ENCODE measurements at regions not wholly inside any gene's neighbourhood (a gene's known extent, or its start where the extent isn't known, plus 50 kb on each side); places are given as distances from the start of the nearest gene placed in this dataset.
A peak's percentile ranks its signal among the peaks of the same experiment; 100 is the strongest.

- DNase-seq, result no peak
Measured at GRCh38 chr4:83704786-83705185, 168.9 kb downstream of the GPAT3 start.

GRCh38 chr4:83703752-83704151 is 167.8 kb downstream of the GPAT3 start:
- DNase-seq, result no peak

- no peak for DNase-seq
Measured at GRCh38 chr4:83701041-83701440, 165.1 kb downstream of the GPAT3 start.

DNA sequence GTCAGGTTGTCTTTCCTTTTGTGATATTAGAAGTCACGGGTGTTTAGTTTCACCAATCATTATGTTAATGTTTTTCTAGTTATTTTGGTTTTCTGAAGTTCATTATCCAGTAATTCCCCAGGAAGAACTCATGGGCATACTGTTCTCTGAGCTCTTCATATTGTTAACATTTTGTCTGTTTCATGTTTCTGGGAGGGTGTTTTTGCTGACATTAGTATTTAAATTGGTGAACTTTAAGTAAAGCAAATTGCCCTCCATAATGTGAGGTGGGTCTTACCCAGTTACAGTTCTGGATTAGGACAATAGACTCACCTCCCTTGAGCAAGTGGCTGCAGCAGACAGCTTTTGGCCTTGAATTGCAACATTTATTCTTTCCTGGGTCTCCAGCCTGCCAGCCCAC is 163.4 kb downstream of the GPAT3 start:
- no peak for DNase-seq

DNA sequence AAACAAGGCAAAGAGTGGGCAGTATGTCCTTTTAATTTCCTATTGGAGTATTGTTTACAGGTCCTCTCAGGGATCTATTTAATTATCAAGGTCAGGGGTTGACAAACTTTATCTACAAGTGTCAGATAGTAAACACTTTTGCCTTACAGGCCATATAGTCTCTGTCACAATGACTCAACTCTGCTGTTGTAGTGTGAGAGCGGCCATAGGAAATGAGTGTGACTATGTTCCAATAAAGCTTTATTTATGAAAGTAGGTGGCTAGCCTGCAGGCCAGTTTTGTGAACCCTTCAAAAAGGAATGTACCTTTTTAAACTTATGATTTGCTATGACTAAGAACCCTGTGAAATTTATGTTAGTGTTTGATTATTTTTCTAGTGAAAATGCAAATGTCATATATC is 156.1 kb downstream of the GPAT3 start:
- DNase-seq, result no peak

- DNase-seq, result peak; percentile 65
Measured at GRCh38 chr4:83686166-83686565, 150.3 kb downstream of the GPAT3 start.

GRCh38 chr4:83679692-83680091 is 143.8 kb downstream of the GPAT3 start:
- no peak for DNase-seq

DNA sequence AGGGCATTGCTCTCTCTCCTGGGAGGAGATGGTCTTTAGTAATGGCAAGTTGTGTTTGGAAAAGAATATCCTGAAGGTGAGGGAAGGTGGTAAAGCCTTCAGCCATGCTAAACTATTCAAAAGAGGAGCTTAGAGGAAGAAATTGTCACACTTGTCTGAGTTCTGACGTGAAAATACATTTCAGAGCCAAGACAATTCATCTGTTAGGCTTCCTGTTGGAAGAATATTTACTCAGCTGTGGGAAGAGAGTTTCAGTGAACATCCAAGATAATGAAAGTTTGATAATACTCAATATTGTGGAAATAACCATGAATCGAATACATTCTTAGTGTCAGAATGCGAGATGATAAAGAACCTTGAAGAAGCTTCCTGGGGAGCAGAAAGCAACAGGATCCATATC is 143.3 kb downstream of the GPAT3 start:
- DNase-seq, result no peak

DNA sequence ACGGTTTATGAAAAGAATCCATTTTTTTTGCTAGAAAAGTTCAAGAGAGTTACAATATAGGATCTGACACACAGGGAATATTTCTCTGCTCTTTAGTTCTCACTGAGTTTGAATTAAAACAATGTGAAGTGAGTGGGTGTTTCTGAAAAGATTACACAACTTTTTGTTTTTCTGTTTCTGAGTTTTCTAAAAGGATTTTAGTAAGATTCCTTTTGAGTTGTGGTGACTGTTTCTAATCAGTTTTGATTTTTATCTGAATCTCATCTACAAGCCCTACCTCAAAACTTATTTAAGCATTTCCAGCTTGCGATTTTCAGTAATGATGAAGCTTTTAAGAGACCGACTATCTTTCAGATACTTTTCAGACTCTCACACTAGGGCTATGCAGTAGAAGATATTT is 141.7 kb downstream of the GPAT3 start:
- DNase-seq, result peak; percentile 21

DNA sequence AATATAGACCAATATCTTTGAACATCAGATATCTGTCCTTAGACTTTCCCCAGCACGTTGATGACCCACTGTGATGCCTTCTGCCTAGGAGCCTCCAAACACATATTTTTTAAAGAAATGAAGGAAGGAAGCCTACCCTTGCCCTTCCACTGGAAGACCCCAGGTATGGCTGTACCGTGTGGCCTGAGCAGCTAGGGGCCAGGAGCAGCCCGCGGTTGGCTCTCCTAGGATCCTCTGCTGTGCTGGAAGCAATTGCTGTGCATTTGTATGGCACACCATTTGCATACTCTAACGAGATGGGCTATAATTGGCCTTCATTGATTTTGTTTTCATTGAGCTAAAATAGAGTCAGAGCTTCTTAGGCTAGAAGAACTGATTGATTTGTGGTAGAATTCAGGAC is 128.8 kb downstream of the GPAT3 start:
- no peak for DNase-seq

GRCh38 chr4:83664071-83664470 is 128.2 kb downstream of the GPAT3 start:
- DNase-seq, result no peak

DNA sequence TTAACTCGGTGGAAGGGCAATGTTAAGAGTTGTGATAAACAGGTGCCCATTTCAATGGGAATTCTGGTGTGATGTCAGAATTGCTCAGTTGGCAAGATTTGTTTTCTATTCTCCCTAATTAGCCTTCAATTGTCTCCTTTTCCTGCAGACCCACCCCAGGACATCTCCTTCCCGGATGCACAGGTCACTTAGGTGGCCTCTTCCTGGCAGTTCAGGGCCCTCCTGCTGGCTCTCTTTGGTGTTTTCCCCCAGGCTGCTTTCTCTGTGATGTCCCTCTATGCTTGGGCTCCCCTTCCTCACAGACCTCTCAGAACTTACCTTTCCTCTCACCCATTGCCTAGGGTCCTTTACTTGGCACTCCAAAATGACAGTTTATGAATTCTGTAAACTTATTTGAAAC is 126.3 kb downstream of the GPAT3 start:
- DNase-seq, result no peak

DNA sequence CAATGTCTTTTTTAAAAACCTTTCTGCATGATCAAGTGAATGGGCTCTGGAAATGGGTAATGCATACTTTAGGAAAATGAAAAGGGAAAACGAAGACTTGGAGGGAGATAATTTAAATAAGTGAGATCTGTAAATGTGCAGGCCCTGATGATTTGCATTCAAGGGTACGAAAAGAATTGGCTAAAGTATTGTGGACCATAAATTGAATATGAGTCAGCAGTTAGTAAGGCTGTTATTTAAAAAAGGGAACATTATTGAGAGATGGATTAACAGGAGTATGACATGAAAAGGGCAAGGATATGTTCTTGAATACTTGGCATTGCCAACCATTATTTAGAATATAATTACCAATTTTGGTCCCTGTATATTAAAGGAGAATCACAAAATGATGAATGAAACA is 125.5 kb downstream of the GPAT3 start:
- DNase-seq, result no peak

GRCh38 chr4:83660578-83660977 is 124.7 kb downstream of the GPAT3 start:
- no peak for DNase-seq

DNA sequence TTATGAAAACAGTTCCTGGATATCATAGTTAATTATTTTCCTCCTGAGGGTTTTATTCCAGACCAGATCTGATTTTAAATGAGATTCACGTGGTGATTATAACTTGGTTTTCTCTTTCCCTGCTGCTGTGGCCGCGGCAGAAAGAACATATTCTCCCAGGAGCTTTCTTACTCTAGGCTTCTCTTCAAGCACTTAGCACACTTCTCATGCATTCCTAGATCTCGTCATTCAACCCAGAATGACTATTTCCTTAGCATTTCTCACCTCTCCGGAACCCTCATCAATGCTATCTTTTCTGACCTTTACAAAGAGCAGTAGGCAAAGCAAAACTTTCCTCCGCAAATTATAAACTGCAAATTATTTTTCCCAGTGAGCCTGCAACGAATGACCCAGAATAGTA is 122.9 kb downstream of the GPAT3 start:
- DNase-seq, result no peak

GRCh38 chr4:83657336-83657735 is 121.4 kb downstream of the GPAT3 start:
- DNase-seq, result no peak

Data from fibroblast of skin of abdomen (primary cell).